K562 (cell line): ENCODE measurements at regions not wholly inside any gene's neighbourhood (a gene's known extent, or its start where the extent isn't known, plus 50 kb on each side); places are given as distances from the start of the nearest gene placed in this dataset.

Experiments used
- ATAC-seq: fragments of 200-7000 bp; cut with Tn5 transposase; 3 replicates; pipeline ENCODE4 v1.9.1; 2020; ENCODE audit warnings: moderate library complexity
- BruUV-seq: library from RNA; stranded (reverse); fragments of 400-500 nt; replicated peaks from 2 replicates; lab custom pipeline; 2021; lab: Mats Ljungman, UMichigan
- CTCF ChIA-PET: fragments of 300-600 bp; formaldehyde crosslinking; extraction: SDS; loops from one replicate; lab custom pipeline; 2021; ENCODE audit warnings: low intra/inter-chr PET ratio; lab: Yijun Ruan, JAX
- POLR2A ChIA-PET: fragments of 300-600, 350-650 bp; sonication (Branson Sonifier 250); formaldehyde crosslinking; extraction: SDS; loops from one replicate; lab custom pipeline; 2021; ENCODE audit warnings: antibody characterized with exemption, inconsistent platforms; lab: Yijun Ruan, JAX
- DNase-seq, 4 experiments: peaks; one replicate each; pipeline versions ENCODE4 v3.0.0 to v3.0.0-alpha.2; 2011 to 2018; ENCODE audit warnings: low spot score in 3 of 4, mixed read lengths in 3 of 4; ENCODE audit errors: extremely low read depth in 1 of 4
- FAIRE-seq: peaks from 2 replicates; lab custom pipeline; 2011; peaks lifted over from hg19 to GRCh38; lab: Jason Lieb, UNC
- H2AFZ ChIP-seq: 2 replicates; pipeline ENCODE4 v1.6.0; 2011; ENCODE audit warnings: low read depth, low read length, control low read depth, inconsistent platforms
- H3K27ac ChIP-seq: fragments of 200-600 bp; 3 replicates; pipeline ENCODE4 v1.8.0; 2011; ENCODE audit warnings: low read depth, mild to moderate bottlenecking, control low read depth, inconsistent platforms, low read length, moderate library complexity, mixed read lengths; ENCODE audit errors: extremely low read depth
- H3K27me3 ChIP-seq, 2 experiments: fragments of 300-600 bp in 1 of 2; 2 replicates in 1 of 2; 3 replicates in 1 of 2; pipeline versions ENCODE4 v1.6.0 to v1.8.0; 2011; ENCODE audit warnings: inconsistent platforms in 2 of 2, low read length in 2 of 2, mild to moderate bottlenecking in 1 of 2, mixed read lengths in 1 of 2, moderate library complexity in 1 of 2; ENCODE audit not compliant: control insufficient read depth in 2 of 2, insufficient read depth in 2 of 2
- H3K36me3 ChIP-seq: fragments of 300-600 bp; 3 replicates; pipeline ENCODE4 v1.8.0; 2011; ENCODE audit warnings: mild to moderate bottlenecking, low read length, inconsistent platforms; ENCODE audit not compliant: control insufficient read depth, insufficient read depth
- H3K4me1 ChIP-seq, 2 experiments: fragments of 200-600 bp in 1 of 2; replicated peaks in 1 of 2; 2 replicates in 1 of 2; 3 replicates in 1 of 2; pipeline versions ENCODE4 v1.5.1 to v1.8.0; 2011; ENCODE audit warnings: inconsistent platforms in 2 of 2, low read length in 2 of 2, mild to moderate bottlenecking in 1 of 2, mixed read lengths in 1 of 2, moderate library complexity in 1 of 2; ENCODE audit not compliant: control insufficient read depth in 2 of 2, insufficient read depth in 2 of 2
- H3K4me2 ChIP-seq: 2 replicates; pipeline ENCODE4 v1.6.1; 2011; ENCODE audit warnings: low read length, control low read depth, inconsistent platforms, mixed read lengths; ENCODE audit not compliant: insufficient read depth
- H3K4me3 ChIP-seq: fragments of 200-600 bp; sonication (generic), shearing (Covaris generic); 2 replicates; pipeline ENCODE4 v1.5.1; 2016; ENCODE audit warnings: control low read depth, inconsistent platforms
- H3K79me2 ChIP-seq: fragments of 200-600 bp; 3 replicates; pipeline ENCODE4 v1.8.0; 2011; ENCODE audit warnings: low read length, inconsistent platforms; ENCODE audit not compliant: control insufficient read depth, insufficient read depth
- H3K9ac ChIP-seq, 2 experiments: 2 replicates each; pipeline versions ENCODE4 v1.6.0 to v1.6.1; 2011; ENCODE audit warnings: low read depth in 2 of 2, low read length in 2 of 2, control low read depth in 1 of 2, inconsistent platforms in 1 of 2, mild to moderate bottlenecking in 1 of 2, mixed read lengths in 1 of 2; ENCODE audit not compliant: insufficient read depth in 1 of 2
- H3K9me1 ChIP-seq: one replicate; pipeline ENCODE4 v1.6.0; 2011; ENCODE audit warnings: inconsistent platforms, mild to moderate bottlenecking, low read length, moderate library complexity; ENCODE audit not compliant: control insufficient read depth, insufficient read depth
- H3K9me3 ChIP-seq: replicated peaks from 2 replicates; pipeline ENCODE4 v1.5.1; 2011; ENCODE audit warnings: low read depth, low read length, inconsistent platforms; ENCODE audit not compliant: control insufficient read depth, insufficient read depth
- H4K20me1 ChIP-seq: replicated peaks from 2 replicates; pipeline ENCODE4 v1.6.1; 2011; ENCODE audit warnings: low read length, inconsistent platforms, mixed read lengths; ENCODE audit not compliant: control insufficient read depth, insufficient read depth
- BDP1 ChIP-seq: IDR thresholded peaks from 3 replicates; pipeline ENCODE4 v1.6.1; 2011; ENCODE audit not compliant: insufficient read length, insufficient read depth
- GTF2A2 ChIP-seq: IDR thresholded peaks from 2 replicates; pipeline ENCODE4 v1.6.1; 2016; ENCODE audit warnings: mild to moderate bottlenecking, missing genetic modification characterization, missing compliant biosample characterization
- JUN ChIP-seq, 2 experiments: sonication (generic) in 1 of 2; formaldehyde crosslinking in 1 of 2; IDR thresholded peaks; 2 replicates each; pipeline versions ENCODE4 v1.6.1 to v1.8.0; 2012 to 2022; ENCODE audit warnings: borderline replicate concordance in 2 of 2, mild to moderate bottlenecking in 2 of 2, improper control_type of control experiment in 1 of 2, low read depth in 1 of 2, low read length in 1 of 2, missing genetic modification reagents in 1 of 2
- PHF20 ChIP-seq: fragments of 450-650 bp; IDR thresholded peaks from 2 replicates; pipeline ENCODE4 v1.6.1; 2018; ENCODE audit not compliant: partially characterized antibody
- SETDB1 ChIP-seq: IDR thresholded peaks from one replicate; pipeline ENCODE4 v1.6.1; 2012; ENCODE audit warnings: low read length, control low read depth, inconsistent platforms
- ZZZ3 ChIP-seq: fragments of 450-650 bp; IDR thresholded peaks from 2 replicates; pipeline ENCODE4 v1.6.1; 2016; ENCODE audit warnings: antibody characterized with exemption, mild to moderate bottlenecking, moderate library complexity
- WGBS: fragments of 100-300 bp; shearing (Covaris generic); methylation state at CpG from one replicate; pipeline ENCODE4 v1.1.6; 2016; ENCODE audit warnings: low coverage, mixed read lengths; ENCODE audit not compliant: insufficient coverage; ENCODE audit errors: missing lambda C conversion rate; 5-methylcytosine and 5-hydroxymethylcytosine counted together
- in situ Hi-C: fragments of 300-500 bp; cut with MboI; formaldehyde crosslinking; loops from 4 replicates; pipeline ENCODE4 v1.15.0; 2018; ENCODE audit warnings: inconsistent platforms, mixed read lengths
- intact Hi-C: fragments of 100-400 bp; cut with micrococcal nuclease; formaldehyde crosslinking; loops from 2 replicates; pipeline ENCODE4 v1.14.2; 2022

GRCh38 chr22:48921411-48921903 lies 906.2 kb downstream of the BRD1 start:
- no peak overlapping the region for H2AFZ ChIP-seq
- no peak overlapping the region for H3K4me3 ChIP-seq
- ATAC-seq: no peak
- intact Hi-C loops: no loop called here
- WGBS: 10% methylated on average over 3 of the region's 13 CpGs
- FAIRE-seq: no peak
- DNase-seq: no peak
- H3K27me3 ChIP-seq: peaks cover 0 to 5% of the 10 kb centered on the region in 2 experiments; a peak in 1 of 5 replicates
- in situ Hi-C loops: no loop called here
- H3K27ac ChIP-seq: no peak overlapping the region
- H3K36me3 ChIP-seq: no peaks in the 10 kb centered on the region
- H3K9me1 ChIP-seq: no peaks in the 10 kb centered on the region
- TF ChIP-seq SETDB1: no peak
- H3K79me2 ChIP-seq: no peaks in the 10 kb centered on the region
- no peaks in the 10 kb centered on the region for H4K20me1 ChIP-seq
- CTCF ChIA-PET: no interaction called here
- POLR2A ChIA-PET: interaction anchor here (0.6 kb wide), 2 partner anchors 125 to 318 kb away, joined by 4 to 6 read pairs; no protein-coding TSS in a partner anchor
- no peak overlapping the region for H3K4me2 ChIP-seq
- H3K9me3 ChIP-seq: no peaks in the 10 kb centered on the region
- H3K4me1 ChIP-seq: no peaks in the 10 kb centered on the region
- no peak overlapping the region for H3K9ac ChIP-seq
- BruUV-seq: no TSS peak

- no peaks in the 10 kb centered on the region for H3K9me3 ChIP-seq
- no TSS peak for BruUV-seq
- TF ChIP-seq GTF2A2 (tag) (no peak), PHF20 (no peak), BDP1 (no peak), ZZZ3 (no peak), JUN (IDR thresholded peaks at IDR 0.05; ENCODE audit: borderline replicate concordance, low read depth, low read length) (no peak), JUN (CRISPR knock-in tag; IDR thresholded peaks at IDR 0.05; ENCODE audit: borderline replicate concordance) (no peak)
- no peaks in the 10 kb centered on the region for H4K20me1 ChIP-seq
- peaks cover 0 to 5% of the 10 kb centered on the region in 2 experiments; a peak in 1 of 5 replicates for H3K27me3 ChIP-seq
- no peaks in the 10 kb centered on the region for H3K36me3 ChIP-seq
- POLR2A ChIA-PET: no interaction called here
- in situ Hi-C loops: no loop called here
- H3K4me2 ChIP-seq: no peak overlapping the region
- no peak overlapping the region for H2AFZ ChIP-seq
- CTCF ChIA-PET: no interaction called here
- no peaks in the 10 kb centered on the region for H3K9me1 ChIP-seq
- no peak overlapping the region for H3K9ac ChIP-seq
- H3K27ac ChIP-seq: no peak overlapping the region
- DNase-seq: no peak
- intact Hi-C loops: no loop called here
- no peak for ATAC-seq
- 2% methylated on average over 9 of the region's 13 CpGs for WGBS
- no peak for FAIRE-seq
- no peaks in the 10 kb centered on the region for H3K4me1 ChIP-seq
- H3K4me3 ChIP-seq: no peak overlapping the region
- no peaks in the 10 kb centered on the region for H3K79me2 ChIP-seq
Measured at GRCh38 chr22:48920776-48921241, 906.9 kb downstream of the BRD1 start.
